GM12875 (cell line): ENCODE measurements at regions not wholly inside any gene's neighbourhood (a gene's known extent, or its start where the extent isn't known, plus 50 kb on each side); places are given as distances from the start of the nearest gene placed in this dataset.

Source experiments
- H3K4me3 ChIP-seq: one replicate; pipeline ENCODE4 v1.5.1; 2011; ENCODE audit warnings: low read depth, low read length, control low read depth
- TF ChIP-seq, protein P1 (sequence below): IDR thresholded peaks from 2 replicates; pipeline ENCODE4 v1.5.1; 2011; ENCODE audit warnings: low read depth, mild to moderate bottlenecking, control low read depth, inconsistent platforms, low read length, moderate library complexity, borderline replicate concordance; ENCODE audit not compliant: insufficient read depth

- no peak overlapping the region for H3K4me3 ChIP-seq
- TF ChIP-seq, protein P1, sequence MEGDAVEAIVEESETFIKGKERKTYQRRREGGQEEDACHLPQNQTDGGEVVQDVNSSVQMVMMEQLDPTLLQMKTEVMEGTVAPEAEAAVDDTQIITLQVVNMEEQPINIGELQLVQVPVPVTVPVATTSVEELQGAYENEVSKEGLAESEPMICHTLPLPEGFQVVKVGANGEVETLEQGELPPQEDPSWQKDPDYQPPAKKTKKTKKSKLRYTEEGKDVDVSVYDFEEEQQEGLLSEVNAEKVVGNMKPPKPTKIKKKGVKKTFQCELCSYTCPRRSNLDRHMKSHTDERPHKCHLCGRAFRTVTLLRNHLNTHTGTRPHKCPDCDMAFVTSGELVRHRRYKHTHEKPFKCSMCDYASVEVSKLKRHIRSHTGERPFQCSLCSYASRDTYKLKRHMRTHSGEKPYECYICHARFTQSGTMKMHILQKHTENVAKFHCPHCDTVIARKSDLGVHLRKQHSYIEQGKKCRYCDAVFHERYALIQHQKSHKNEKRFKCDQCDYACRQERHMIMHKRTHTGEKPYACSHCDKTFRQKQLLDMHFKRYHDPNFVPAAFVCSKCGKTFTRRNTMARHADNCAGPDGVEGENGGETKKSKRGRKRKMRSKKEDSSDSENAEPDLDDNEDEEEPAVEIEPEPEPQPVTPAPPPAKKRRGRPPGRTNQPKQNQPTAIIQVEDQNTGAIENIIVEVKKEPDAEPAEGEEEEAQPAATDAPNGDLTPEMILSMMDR, result no peak
These were observed 80.9 kb upstream of the SHH start for GRCh38 chr7:155893176-155893575.

DNA sequence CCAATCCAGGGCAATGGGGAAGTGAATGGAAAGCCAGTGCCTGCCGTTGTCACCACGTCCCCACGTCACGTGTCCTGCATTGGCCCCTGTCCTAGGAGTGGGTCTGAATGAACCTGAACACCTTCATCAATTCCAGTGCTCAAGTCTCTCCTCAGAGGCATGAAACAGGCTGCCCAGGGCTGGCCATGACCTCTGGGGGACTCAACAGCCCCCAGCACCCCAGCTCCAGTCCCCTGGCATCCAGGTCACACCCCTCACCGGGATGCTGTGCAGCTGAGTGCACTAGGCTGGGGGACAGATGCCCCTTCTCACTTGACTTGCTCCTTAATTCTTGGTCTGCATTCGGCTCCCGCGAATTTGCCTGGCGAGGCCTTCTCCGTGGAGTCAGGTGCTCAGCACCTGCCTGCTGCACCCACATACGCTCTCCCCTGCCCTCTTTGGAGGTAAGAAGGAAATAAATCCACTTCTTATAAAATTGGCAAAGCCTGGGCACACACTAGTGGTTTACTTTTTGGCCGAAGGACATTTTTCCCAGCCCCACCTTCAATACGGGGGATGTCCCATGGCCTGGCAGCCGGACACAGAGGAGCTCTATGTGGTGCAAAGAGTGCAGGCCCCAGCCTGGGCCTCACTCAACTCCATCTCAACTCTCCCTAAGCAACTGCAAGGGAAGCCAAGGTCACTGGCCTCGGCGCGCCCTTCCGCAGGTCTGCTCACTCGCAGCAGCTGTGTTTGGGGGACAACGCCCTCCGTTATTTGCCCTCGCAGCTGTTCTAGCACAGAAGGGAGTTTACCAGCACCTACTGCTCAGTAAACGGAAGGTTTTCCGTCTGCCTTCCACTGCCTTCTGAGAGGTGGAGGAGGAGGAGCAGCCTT is 77.6 kb upstream of the SHH start:
- no peak overlapping the region for H3K4me3 ChIP-seq
- TF ChIP-seq, protein P1, result no peak

GRCh38 chr7:155887174-155887525 is 74.9 kb upstream of the SHH start:
- H3K4me3 ChIP-seq, result no peak overlapping the region
- TF ChIP-seq, protein P1, result no peak

DNA sequence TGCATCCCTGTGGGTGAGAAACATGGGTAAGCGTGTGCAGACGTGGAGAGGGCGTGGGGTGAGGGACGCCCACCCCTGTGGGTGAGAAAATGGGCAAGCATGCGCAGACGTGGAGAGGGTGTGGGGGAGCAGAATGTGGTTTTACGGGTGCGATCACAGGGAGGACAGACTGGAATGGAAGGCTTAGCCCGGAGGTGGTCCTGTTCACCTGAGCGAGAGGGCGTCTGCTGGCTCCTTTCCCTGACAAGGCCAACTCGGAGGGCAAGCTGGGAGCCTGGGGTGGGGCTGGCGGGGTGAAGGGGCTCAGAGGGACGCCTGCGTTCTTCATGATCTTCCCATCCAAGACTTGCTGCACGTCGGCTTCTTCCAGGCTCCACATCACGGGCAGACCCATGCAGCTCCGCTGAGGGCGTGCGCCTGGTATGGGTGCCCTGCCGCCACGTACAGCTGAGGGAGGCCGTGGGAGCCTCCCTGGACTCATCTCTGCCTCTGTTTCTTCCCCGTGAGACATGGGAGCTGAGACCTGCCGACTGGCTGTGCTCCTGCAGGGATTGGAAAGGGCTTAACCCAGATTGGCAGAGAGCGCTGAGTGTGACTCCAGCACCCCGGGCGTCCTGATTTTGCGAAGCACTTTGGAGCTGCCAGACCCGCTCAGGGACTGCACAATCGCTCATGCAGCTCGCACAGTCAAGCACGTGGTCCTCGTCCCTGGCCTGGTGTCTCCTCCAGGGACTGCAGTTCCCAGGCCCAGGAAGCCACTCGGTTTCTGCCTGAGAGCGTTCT is 74.3 kb upstream of the SHH start:
- TF ChIP-seq, protein P1, result no peak

DNA sequence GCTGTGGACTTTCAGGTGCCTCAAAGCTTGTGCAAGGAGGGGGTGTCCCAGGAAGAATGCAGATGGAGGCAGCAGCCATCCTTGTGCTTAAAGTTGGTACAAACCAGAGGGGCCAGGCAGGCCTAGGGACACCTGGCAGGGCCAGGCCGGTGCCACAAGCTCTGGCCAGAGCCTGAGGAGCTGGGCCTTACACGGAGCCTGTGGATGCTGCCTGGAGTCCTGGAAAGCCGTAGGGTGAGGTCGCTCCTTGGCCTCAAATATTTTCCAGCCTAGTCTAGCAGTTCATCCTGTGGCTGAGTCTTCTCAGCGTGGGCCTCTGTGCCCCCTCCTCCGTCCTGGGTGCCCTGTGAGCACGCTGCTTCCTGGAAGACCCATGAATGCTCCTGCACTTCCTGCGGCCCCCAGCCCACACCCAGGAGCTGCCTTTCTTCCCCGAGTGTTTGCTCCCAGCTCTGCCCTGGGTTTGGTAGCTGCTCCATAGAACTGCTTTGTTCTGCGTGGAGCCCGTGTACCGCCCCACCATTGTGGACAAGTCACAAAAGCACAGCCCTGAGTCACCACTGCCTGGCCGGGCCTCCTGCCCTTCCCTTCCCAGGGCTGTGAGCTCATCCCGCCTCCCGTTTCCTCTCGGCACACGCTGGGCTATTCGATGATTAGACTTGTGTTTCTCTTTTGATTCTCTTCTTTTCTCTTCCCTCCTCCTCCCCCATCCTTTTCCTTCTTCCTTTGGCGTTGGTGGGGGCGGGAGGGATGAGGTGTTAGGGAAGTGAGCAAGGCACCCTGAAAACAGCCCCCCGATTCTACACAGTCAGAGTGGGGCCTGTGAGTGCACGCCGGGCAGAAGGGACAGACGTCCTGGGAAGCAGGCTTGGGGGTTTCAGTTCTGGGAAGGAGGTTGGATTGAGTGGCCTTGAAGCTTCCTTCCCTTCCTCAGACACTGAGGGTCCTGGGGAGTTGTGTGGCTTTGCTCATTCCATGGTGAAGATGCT is 73.2 kb upstream of the SHH start:
- H3K4me3 ChIP-seq, result no peak overlapping the region
- TF ChIP-seq, protein P1, result no peak

More for the DNA sequence above, 74.3 kb upstream of the SHH start:
- no peak overlapping the region for H3K4me3 ChIP-seq

- TF ChIP-seq, protein P1, result no peak
- H3K4me3 ChIP-seq, result no peak overlapping the region
These were observed 72.2 kb upstream of the SHH start for GRCh38 chr7:155884225-155885166.
